Ramos (cell line): ENCODE measurements at regions not wholly inside any gene's neighbourhood (a gene's known extent, or its start where the extent isn't known, plus 50 kb on each side); places are given as distances from the start of the nearest gene placed in this dataset.
"Not testable (repeated sequence)": the region's sequence is repeated elsewhere in the genome, so short reads cannot be mapped to it uniquely, and the experiment has no call there.

Experiments used
- in situ Hi-C: fragments of 300-500 bp; cut with MboI; formaldehyde crosslinking; loops from one replicate; pipeline ENCODE4 v1.14.3; 2022; ENCODE audit warnings: low sequenced_read_pairs; ENCODE audit not compliant: unreplicated experiment

DNA sequence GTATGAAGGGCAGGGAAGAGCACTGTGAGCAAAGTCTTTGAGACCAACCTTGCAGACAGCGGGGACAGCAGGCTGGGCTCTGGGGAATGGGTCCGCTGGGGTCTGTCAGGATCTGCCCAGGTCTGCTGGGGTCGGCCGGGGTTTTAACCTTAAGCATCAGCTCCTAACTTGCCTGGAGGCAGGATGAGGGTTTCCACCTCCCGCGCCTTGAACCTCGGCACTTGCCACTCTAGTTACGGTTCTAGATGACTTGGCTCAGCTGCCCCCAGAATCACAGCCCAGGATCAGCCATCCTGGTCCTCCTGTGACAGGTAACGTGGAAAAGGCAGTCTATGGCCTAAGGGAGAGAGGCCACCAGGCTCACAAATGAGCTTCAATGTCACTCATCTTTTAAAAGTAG, 50.4 kb upstream of the CACUL1 start:
- in situ Hi-C loops, result no loop called here

DNA sequence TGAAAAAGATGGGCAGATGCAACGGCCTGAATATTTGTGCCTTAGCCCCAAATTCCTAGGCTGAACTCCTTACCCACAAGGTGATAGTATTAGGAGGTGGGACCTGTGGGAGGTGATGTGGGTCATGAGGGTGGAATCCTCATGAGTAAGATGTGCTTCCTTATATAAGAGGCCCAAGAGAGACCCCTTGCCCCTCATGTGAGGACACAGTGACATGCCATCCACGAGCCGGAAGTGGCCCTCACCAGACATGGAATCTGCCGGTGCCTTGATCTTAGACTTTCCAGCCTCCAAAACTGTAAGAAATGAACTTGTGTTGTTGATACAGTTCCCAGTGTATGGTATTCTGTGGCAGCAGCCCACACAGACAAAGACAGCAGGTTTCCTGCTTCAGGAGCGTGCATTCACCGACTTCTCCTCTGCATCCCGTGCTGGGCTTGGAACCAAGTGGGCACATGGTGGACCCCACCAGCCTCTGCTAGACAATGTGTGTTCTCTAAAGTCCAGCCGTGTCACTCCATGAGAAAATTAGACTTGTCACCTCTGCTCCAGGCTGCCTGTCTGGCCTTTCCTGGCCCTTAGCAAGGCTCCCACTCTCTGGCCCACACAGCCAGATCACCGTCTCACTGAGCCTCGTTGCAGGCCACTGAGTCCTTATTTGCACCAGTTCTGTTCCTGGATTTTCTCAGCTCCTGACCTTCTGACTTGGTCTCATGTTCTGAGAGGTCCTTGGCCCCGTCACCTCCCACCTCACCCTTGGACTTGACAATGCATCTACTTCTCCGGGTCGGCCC, 52.9 kb upstream of the CACUL1 start:
- in situ Hi-C loops, result no loop called here

DNA sequence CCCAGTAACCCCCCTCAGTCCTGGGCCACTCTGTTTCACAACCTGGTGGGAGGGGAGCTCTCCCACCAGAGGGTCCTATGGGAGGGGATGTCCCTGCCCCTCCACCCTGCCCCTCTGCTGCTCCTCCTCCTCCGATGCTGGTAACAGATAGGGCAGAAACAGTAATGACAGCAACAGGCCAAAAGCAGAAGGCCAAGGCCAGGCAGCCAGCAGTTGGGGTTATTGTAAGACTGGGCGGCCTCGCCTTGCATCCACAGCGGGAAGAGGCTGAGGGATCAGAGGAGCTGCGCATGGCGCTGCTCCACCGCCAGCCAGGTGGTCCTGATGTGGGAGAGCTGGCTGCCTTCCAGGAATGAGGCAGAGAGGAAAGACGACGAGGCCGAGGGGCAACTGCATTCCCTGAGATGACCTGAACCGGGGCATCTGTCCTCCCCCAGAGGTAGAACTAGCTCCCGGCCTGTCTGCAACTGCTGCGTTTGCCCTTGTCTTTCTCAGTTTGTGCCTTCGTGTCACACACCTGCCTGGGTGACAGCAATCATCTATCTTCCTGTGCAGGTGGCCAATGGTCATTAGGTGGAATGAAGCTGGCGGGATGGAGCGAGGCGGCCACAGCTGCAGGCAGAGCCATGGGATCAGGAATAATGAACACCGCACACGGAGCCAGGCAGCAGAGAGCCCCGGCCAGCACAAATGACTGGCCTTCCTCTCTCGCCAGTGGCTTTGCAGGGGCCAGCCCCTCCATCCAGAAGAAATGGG, 54.0 kb upstream of the CACUL1 start:
- in situ Hi-C loops, result no loop called here

DNA sequence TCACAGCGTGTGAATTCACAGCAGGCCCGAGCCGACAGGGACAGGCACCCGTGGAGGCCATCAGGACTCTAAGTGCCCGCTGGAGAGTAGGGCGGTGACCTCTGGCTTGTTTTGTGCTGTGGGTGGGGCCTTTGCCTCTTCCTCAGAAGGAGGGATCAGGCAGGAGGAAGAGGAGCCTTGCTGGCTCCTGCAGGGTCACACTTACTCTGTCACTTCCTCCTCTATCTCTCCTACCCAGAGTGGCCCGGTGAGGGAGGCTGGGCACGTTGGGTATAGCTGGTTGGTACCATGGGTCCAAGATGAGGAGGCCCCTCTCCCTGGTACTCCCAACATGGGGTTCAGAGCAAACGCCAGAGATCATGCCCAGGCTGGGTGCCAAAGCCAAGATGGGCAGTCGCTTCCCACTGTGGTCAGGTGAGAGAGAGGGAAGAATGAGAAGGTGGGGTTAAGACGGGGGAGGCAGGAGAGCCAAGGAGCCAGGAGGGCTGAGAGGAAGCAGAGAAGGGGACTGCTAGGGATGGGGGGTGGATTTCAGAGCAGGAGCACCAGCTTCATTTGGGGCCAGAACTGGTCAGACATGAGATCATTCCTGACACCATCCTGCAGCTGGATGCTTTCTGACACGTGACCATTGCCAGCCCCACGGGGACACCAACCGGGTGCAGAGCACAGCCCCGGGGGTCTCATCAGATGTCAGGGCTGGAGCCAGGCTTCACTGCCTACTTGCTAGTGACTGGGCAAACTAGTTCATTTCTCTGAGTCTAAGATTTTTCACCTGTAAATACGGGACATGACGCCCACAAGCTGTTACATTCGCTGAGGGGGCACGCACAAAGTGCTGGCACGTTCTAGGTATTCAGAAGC, 54.8 kb upstream of the CACUL1 start:
- in situ Hi-C loops, result no loop called here

DNA sequence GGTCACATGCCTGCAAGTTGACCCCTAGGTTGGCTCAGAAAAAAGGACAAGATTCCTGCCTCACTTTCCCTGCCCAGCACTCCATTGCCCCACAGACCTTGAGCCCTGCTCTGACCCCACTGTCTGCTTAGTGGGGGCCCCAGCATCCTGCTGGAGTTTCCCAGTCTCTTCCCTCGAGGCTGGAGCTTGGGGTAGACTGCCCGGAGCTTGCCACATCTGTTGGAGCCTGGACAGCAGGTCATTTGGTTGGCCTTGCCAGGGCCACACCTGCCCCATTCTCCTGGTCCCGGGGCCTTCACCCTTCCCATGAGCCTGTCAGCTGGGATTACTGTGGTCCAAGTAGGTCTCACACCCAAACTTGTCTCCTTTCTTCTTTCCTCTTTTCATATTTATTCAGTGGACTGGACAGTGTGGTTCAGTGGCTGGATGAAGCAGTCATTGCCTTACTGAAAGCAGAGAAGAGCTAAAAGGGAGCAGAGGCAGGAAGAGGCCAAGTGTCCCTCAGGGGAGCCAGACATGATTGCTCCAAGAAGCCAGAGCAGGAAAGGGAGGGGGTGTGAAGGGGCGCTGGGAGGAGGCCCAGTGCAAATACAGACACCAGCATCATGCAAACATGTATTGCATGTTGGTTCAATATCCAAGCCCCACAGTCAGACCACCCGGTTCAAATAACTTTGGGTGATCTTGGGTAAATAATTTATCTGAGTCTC, 56.2 kb upstream of the CACUL1 start:
- in situ Hi-C loops, result no loop called here

DNA sequence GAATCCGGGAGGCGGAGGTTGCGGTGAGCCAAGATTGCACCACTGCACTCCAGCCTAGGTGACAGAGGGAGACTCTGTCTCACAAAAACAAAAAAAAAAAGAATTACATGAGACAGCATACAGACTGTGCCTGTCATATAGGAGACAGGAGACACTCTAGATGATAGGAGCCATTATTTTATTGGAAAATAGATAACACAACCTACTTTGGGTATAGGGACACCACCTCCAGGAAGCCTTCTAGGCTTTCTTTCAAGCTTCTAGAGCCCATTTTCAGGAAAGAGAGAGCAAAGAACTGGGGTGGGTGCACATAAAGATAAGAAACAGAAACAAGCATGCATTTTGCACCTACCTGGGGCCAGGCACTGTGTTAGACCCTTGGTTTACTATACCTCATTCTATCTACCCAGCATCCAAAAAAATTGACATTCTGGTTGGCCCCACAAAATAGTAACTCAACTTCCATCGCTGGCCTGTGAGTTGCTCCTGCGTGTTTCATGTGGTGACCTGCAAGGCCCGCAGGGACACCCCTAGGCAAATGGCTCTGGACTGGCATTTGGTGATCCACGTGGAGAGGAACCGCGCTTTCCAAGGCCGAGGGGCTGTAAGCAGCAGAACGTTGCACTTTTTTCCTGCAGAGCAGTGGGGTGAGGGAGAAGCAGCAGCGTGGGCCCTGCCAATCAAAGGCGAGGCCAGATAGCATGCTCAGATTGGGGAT, 57.1 kb upstream of the CACUL1 start:
- in situ Hi-C loops, result no loop called here

DNA sequence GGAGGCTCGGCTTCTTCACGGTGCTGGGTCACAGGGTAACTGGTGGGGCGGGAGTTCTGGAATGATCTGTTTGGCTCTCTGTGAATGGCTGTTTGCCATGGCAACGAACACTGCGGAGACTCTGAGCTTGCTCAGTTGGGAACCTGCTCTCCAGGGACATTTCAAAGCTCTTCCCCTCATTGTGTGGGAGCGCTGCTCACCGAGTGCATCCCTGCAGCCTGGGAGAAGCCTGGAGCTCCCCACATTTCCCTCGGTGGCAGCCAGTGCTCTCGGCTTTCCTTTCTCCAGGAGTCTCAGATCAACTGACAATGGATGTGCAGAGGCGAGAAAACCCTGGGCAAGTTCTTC, 57.6 kb upstream of the CACUL1 start:
- in situ Hi-C loops, result no loop called here

DNA sequence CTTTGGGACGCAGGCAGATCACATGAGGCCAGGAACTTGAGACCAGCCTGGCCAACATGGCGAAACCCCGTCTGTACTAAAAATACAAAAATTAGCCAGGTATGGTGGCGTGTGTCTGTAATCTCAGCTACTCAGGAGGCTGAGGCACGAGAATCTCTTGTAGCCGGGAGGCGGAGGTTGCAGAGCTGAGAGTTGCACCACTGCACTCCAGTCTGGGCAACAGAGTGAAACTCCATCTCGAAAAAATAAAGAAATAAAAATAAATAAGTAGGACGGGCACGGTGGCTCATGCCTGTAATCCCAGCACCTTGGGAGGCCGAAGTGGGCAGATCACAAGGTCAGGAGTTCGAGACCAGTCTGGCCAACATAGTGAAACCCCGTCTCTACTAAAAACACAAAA, 58.2 kb upstream of the CACUL1 start:
- in situ Hi-C loops, result not testable (repeated sequence)

DNA sequence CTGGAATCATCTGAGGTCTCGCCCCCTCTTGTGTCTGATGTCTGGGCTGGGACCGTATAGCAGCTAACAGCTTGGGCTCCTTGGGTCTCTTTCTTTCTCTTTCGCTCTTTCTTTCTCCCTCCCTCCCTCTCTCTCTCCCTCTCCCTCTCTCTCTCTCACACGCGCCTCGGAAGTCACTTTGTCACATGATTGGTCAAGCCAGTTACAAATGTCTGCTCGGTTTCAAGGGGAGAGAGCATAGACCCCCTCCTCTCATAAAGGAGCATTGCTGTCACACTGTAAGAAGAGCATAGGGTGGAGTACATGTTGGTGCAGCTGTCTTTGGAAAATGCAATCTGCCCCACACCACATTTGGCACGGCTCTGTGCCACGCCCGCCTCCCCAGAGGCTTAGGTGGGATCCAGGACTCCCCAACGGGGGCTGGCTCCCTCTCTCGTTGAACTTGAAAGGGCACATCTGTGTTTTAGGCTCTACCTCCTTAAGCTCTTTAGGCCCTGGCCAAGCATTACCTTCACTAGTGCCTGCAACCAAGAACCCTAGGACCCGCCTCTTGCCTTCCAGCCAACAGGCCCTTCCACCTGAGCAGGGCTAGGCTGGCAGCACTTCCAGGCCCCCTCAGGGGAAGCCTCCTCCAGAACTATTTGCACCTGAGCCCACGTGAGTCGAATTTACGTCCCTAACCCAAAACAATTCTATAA, 61.9 kb upstream of the CACUL1 start:
- in situ Hi-C loops, result no loop called here

DNA sequence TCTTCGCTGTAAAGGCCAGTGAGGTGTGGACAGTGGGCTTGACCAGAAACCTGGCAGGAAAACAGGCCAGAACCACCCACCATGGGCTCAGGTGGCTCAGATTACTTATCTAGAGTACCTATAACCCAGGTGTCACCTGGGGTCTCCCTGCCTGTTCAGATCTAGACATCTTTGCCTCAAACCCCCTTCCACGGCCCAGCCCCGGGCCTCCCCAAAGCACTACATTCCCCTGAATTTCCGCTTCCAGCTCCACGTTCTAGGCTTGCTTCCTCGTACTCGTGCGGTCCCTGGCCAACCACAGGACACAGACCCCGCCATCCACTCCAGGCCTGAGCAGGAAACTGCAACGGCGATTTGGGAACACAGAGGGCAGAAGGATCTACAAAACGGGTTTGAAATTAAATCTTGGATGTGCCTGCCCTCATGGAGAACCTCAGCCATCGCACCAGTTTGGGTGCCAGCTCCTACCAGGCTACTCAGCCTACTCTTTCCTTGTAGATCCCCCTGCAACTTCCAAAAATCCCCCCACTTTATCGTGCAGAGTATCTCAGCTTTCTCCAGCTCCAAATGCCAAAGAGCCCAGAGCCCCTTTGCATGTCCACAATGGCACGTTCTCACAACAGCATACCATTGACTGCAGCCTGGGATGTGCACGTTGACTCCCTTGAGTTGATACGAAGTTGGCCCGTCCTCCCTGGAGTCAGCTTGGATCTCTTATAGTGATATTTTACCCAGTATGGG, 62.7 kb upstream of the CACUL1 start:
- in situ Hi-C loops, result no loop called here

DNA sequence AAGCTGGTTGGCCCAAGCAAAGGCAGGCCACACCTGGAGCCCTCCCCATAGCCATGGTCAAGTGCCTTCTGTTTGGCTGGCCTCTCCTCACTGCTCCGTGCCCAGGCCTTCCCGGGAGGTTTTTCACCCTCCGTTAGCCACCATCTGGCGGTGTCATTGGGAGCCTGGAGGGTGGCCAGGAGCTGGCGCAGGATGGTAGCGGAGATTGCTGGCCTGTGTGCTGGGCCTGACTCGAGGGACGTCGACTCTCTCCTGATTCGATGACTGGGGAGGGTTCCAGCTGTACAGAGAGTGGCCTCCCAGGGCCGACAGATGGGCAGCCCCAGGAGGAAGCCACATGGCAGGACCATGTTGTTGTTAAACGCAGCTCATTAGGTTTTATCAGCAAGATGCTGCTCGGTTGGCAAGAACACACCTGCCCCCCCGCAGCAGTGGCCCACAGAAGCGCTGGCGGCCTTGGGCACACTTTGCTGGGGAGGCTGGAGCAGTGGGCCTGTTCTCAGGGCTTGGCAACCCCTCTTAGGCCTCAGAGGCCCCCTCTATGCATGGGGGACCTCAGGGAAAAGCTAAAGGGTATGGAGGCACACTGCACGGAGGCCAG, 64.0 kb upstream of the CACUL1 start:
- in situ Hi-C loops, result no loop called here

DNA sequence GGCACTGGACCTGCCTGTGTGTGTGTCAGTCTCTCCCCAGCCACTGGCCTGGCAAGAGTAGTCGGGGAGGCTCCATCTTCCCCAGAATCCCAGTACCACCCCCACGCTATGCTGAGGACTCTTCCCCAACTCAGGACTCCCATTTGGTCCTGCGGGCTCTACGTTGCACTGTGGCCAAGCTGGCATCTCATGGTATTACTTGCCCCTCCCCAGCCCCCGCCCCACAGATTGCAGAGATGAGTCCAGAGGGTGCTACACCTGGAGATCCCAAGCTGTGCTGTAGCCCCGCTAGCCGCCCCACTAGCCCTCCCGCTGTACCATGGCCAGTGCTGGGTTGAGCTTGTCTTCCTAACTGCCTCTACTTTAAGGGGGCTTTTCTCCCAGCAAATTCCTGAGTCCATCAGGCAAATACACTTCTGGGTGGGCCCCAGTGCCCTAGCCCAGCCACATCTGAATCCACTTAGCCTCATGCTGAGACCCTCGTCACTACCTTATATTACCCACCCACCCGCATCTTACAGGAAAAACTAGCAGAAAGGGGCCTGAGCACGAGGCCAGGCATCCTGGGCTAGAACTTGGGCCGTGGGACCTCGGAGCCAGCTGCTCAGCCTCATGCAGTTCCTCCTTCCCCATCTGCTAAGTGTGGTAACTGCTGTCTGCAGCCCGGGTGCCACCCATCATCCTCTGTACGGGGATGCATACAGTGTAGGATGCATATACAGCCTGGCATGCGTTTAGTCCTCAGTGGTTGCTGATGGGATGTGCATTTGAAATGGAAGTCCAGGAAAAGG, 65.8 kb upstream of the CACUL1 start:
- in situ Hi-C loops, result no loop called here

DNA sequence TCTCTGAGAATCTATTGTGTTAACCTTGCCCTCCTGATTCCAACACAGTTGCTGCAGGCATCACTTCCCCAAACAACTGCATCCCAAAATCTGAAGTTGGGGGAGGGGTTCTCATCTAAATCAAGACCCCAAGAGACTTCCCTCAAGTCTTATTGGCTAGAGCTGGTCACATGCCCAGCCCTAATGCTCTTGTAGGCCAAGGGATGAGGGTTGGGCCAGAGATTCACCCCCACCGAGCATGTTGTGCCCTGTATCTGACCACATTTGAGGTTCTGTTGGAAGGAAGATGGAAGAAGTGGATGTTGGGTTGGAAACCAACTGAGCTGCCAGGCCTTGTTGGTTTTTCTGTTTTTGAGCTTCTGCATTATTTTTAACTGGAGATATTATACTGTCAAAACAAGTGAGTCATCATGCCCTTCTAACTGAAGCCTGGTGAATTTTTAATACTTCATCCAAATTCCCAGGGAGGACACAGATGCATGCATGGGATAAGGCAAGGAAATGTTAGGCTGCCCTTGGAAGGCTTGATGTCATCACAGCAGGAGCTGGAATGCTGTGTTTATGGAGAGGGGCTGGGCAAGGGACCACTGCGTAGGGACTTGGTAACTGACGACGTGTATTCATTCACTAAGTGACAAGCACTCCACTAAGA, 68.6 kb upstream of the CACUL1 start:
- in situ Hi-C loops, result no loop called here

DNA sequence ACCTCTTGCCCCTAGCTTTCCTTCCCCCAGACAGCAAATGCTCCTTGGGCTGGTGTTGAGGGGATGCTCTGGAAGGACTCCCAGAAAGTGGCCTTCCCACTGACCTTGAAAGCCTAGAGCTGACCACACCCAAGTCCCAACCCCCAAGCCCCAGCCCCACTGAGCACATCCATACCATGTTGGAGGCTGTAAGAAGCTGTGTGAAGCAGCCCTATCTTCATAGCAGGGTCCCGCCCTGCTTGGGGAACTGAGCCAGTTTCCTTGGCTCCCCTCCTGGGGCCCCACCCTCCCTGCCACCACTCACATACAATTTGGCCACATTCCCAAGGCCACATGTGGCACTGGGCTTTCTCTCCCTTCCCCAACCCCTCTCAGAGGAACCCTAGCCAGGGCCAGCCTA, 72.3 kb upstream of the CACUL1 start:
- in situ Hi-C loops, result no loop called here

DNA sequence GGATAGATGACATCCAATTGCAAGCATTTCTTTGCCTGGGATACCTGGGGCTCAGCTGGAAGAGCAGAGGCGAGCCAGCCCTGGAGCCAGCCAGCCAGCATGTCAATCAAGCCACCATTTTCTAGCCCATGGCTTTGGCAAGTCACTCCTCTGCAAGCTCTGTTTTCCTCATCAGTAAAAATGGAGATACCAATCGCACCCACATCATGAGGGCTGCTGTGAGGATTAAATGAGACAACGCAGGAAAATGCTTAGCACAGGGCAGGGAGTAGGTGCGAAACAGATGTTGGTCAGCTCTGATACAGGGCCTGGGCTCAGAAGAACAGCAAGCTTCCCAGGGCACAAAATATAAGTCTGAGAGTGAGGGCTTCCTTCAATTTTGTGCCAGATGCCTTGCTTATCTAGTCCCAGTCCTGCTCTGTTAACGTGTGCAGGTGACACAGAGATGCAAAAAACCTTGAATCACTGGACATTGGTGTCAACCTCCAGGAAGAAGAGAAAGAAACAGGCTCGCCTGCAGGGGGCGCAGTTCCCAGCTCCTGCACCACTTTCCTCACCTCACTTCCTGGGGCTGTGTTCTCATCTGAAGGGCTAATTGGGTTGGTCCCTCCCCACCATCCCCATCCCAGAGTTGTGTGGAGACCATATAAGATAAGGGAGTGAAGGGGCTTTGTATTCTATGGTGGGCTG, 72.8 kb upstream of the CACUL1 start:
- in situ Hi-C loops, result no loop called here

DNA sequence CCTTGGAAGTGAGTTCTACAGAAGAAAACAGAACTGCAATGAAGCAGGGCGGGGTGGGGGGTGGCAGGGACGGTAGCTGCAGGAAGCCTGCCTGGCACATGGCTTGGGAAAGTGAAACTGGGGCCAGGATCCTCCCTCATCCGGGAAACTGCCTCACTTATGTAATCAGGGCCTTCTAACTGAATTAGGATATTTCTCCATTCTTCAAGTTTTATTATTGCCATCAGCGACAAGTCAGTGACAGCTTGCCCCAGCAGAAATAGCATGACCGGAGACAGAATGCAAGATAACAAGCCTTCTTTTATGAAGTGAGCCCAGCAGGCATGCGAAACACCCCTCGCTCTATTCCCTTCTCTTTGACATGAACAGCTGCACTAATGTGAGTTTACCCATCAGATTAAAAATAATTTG, 77.5 kb upstream of the CACUL1 start:
- in situ Hi-C loops, result no loop called here
